Brain pericyte (primary cell): ENCODE measurements at regions not wholly inside any gene's neighbourhood (a gene's known extent, or its start where the extent isn't known, plus 50 kb on each side); places are given as distances from the start of the nearest gene placed in this dataset.

Experiments
- DNase-seq: peaks from one replicate; pipeline ENCODE4 v3.0.0-alpha.2; 2012; ENCODE audit warnings: low read depth, low spot score

- no peak for DNase-seq
Measured at GRCh38 chr13:33707449-33707848, 110.5 kb upstream of the RFC3 start.

- DNase-seq = no peak
Measured at GRCh38 chr13:33710924-33711323, 107.0 kb upstream of the RFC3 start.

GRCh38 chr13:33711436-33711835, 106.5 kb upstream of the RFC3 start:
- DNase-seq = no peak

GRCh38 chr13:33717775-33718174, 100.2 kb upstream of the RFC3 start:
- DNase-seq = no peak

GRCh38 chr13:33721724-33722123, 96.2 kb upstream of the RFC3 start:
- DNase-seq = no peak

GRCh38 chr13:33722216-33722915, 95.6 kb upstream of the RFC3 start:
- no peak for DNase-seq

- no peak for DNase-seq
Measured at GRCh38 chr13:33723365-33723764, 94.6 kb upstream of the RFC3 start.

- DNase-seq = peak; percentile 38
Measured at GRCh38 chr13:33723772-33724435, 94.0 kb upstream of the RFC3 start.

- DNase-seq = no peak
Measured at GRCh38 chr13:33725340-33725739, 92.6 kb upstream of the RFC3 start.

GRCh38 chr13:33727297-33728083, 90.5 kb upstream of the RFC3 start:
- DNase-seq = no peak

- DNase-seq = no peak
Measured at GRCh38 chr13:33728271-33729037, 89.5 kb upstream of the RFC3 start.

GRCh38 chr13:33730147-33730546, 87.8 kb upstream of the RFC3 start:
- DNase-seq = no peak

GRCh38 chr13:33730619-33731018, 87.3 kb upstream of the RFC3 start:
- DNase-seq = no peak

- DNase-seq = no peak
Measured at GRCh38 chr13:33735276-33735675, 82.7 kb upstream of the RFC3 start.

- DNase-seq = no peak
Measured at GRCh38 chr13:33739254-33739653, 78.7 kb upstream of the RFC3 start.

- no peak for DNase-seq
Measured at GRCh38 chr13:33740134-33740538, 77.8 kb upstream of the RFC3 start.

GRCh38 chr13:33742321-33742720, 75.6 kb upstream of the RFC3 start:
- no peak for DNase-seq

GRCh38 chr13:33743438-33744368, 74.2 kb upstream of the RFC3 start:
- DNase-seq = no peak

- no peak for DNase-seq
Measured at GRCh38 chr13:33744589-33745369, 73.2 kb upstream of the RFC3 start.
